H1 (cell line): ENCODE measurements at regions not wholly inside any gene's neighbourhood (a gene's known extent, or its start where the extent isn't known, plus 50 kb on each side); places are given as distances from the start of the nearest gene placed in this dataset.

Source experiments
- BACH1 ChIP-seq: IDR thresholded peaks from 2 replicates; pipeline ENCODE4 v1.6.1; 2012; ENCODE audit warnings: low read length, improper control_type of control experiment
- CEBPB ChIP-seq: IDR thresholded peaks from 2 replicates; pipeline ENCODE4 v1.6.1; 2012; ENCODE audit warnings: low read depth, low read length
- CTCF ChIP-seq, 3 experiments: IDR thresholded peaks; 1 replicate in 2 of 3; 2 replicates in 1 of 3; pipeline versions ENCODE4 v1.5.1 to v1.6.1; 2011; ENCODE audit warnings: low read length in 3 of 3, mild to moderate bottlenecking in 3 of 3, inconsistent platforms in 2 of 3, low read depth in 1 of 3, moderate library complexity in 1 of 3; ENCODE audit not compliant: insufficient read depth in 1 of 3; ENCODE audit errors: control extremely low read depth in 1 of 3
- HDAC2 ChIP-seq, 2 experiments: fragments of 300-600 bp in 1 of 2; sonication (generic) in 1 of 2; IDR thresholded peaks; 2 replicates each; pipeline ENCODE4 v1.6.1; 2011 to 2012; ENCODE audit warnings: low read depth in 2 of 2, low read length in 2 of 2, mild to moderate bottlenecking in 2 of 2, moderate library complexity in 2 of 2, borderline replicate concordance in 1 of 2, inconsistent platforms in 1 of 2
- MAFK ChIP-seq: IDR thresholded peaks from 2 replicates; pipeline ENCODE4 v1.6.1; 2012; ENCODE audit warnings: low read depth, mild to moderate bottlenecking, improper control_type of control experiment, low read length
- SP2 ChIP-seq: IDR thresholded peaks from 2 replicates; pipeline ENCODE4 v1.6.1; 2012; ENCODE audit warnings: mild to moderate bottlenecking, low read length, inconsistent platforms
- TF ChIP-seq, protein P1 (sequence below): IDR thresholded peaks from 2 replicates; pipeline ENCODE4 v1.6.1; 2012; ENCODE audit warnings: low read length, inconsistent platforms
- TF ChIP-seq, protein P2 (sequence below): IDR thresholded peaks from 2 replicates; pipeline ENCODE4 v1.6.1; 2012; ENCODE audit warnings: inconsistent platforms

- TF ChIP-seq CTCF (IDR thresholded peaks at IDR 0.05; ENCODE audit: control extremely low read depth in 1 of 3, insufficient read depth in 1 of 3, low read depth in 1 of 3, low read length in 3 of 3), result no peak
- TF ChIP-seq SP2, result no peak
- no peak for TF ChIP-seq CEBPB
- no peak for TF ChIP-seq MAFK
- TF ChIP-seq, protein P1, sequence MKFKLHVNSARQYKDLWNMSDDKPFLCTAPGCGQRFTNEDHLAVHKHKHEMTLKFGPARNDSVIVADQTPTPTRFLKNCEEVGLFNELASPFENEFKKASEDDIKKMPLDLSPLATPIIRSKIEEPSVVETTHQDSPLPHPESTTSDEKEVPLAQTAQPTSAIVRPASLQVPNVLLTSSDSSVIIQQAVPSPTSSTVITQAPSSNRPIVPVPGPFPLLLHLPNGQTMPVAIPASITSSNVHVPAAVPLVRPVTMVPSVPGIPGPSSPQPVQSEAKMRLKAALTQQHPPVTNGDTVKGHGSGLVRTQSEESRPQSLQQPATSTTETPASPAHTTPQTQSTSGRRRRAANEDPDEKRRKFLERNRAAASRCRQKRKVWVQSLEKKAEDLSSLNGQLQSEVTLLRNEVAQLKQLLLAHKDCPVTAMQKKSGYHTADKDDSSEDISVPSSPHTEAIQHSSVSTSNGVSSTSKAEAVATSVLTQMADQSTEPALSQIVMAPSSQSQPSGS, result no peak
- no peak for TF ChIP-seq BACH1
- TF ChIP-seq HDAC2 (IDR thresholded peaks at IDR 0.05; ENCODE audit: borderline replicate concordance in 1 of 2, low read depth in 2 of 2, low read length in 2 of 2), result no peak
- TF ChIP-seq, protein P2, sequence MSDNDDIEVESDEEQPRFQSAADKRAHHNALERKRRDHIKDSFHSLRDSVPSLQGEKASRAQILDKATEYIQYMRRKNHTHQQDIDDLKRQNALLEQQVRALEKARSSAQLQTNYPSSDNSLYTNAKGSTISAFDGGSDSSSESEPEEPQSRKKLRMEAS, result no peak
Measured at GRCh38 chr12:112586148-112586783, 167.5 kb downstream of the PTPN11 start.
